IgD-negative memory B cell (primary cell): ENCODE measurements at regions not wholly inside any gene's neighbourhood (a gene's known extent, or its start where the extent isn't known, plus 50 kb on each side); places are given as distances from the start of the nearest gene placed in this dataset.

ENCODE experiments used
- H3K27ac Mint-ChIP-seq, 3 donors: one replicate each; pipeline ENCODE4 v1.8.0; 2020 to 2022; ENCODE audit warnings: mild to moderate bottlenecking in 3 of 3, mixed read lengths in 3 of 3, moderate library complexity in 1 of 3
- H3K27me3 Mint-ChIP-seq: one replicate; pipeline ENCODE4 v1.8.0; 2021; ENCODE audit warnings: mixed read lengths
- H3K36me3 Mint-ChIP-seq: one replicate; pipeline ENCODE4 v1.8.0; 2020; ENCODE audit warnings: mild to moderate bottlenecking, mixed read lengths
- H3K4me1 Mint-ChIP-seq, 3 donors: one replicate each; pipeline ENCODE4 v1.8.0; 2020 to 2022; ENCODE audit warnings: mixed read lengths in 3 of 3, mild to moderate bottlenecking in 1 of 3
- H3K4me3 Mint-ChIP-seq, 4 donors: one replicate each; pipeline ENCODE4 v1.8.0; 2020 to 2022; ENCODE audit warnings: mild to moderate bottlenecking in 4 of 4, mixed read lengths in 4 of 4, moderate library complexity in 3 of 4
- H3K9me3 Mint-ChIP-seq, 3 donors: one replicate each; pipeline ENCODE4 v1.8.0; 2020 to 2021; ENCODE audit warnings: mixed read lengths in 3 of 3, mild to moderate bottlenecking in 1 of 3

GRCh38 chr2:128425731-128426620 lies 107.3 kb upstream of the HS6ST1 start:
- peaks cover 2 to 13% (median 5%) of the 10 kb centered on the region in 3 donors for H3K9me3 Mint-ChIP-seq
- H3K4me1 Mint-ChIP-seq, result no peaks in the 10 kb centered on the region
- no peak overlapping the region for H3K4me3 Mint-ChIP-seq
- H3K27ac Mint-ChIP-seq, result no peak overlapping the region
- peaks cover 2% of the 10 kb centered on the region for H3K36me3 Mint-ChIP-seq
- peaks cover 3% of the 10 kb centered on the region for H3K27me3 Mint-ChIP-seq

- Mint-ChIP-seq H3K27me3 (peaks cover 4% of the 10 kb centered on the region), H3K4me3 (no peak overlapping the region), H3K27ac (no peak overlapping the region), H3K9me3 (peaks cover 4 to 17% (median 5%) of the 10 kb centered on the region in 3 donors), H3K4me1 (peaks cover 0 to 2% (median 0%) of the 10 kb centered on the region in 3 donors), H3K36me3 (peaks cover 2% of the 10 kb centered on the region)
Measured at GRCh38 chr2:128427413-128427755, 108.7 kb upstream of the HS6ST1 start.

GRCh38 chr2:128428415-128428814 lies 109.7 kb upstream of the HS6ST1 start:
- no peak overlapping the region for H3K4me3 Mint-ChIP-seq
- no peak overlapping the region for H3K27ac Mint-ChIP-seq
- peaks cover 2% of the 10 kb centered on the region for H3K36me3 Mint-ChIP-seq
- peaks cover 4 to 20% (median 5%) of the 10 kb centered on the region in 3 donors for H3K9me3 Mint-ChIP-seq
- peaks cover 6% of the 10 kb centered on the region for H3K27me3 Mint-ChIP-seq
- peaks cover 0 to 2% (median 0%) of the 10 kb centered on the region in 3 donors for H3K4me1 Mint-ChIP-seq

- Mint-ChIP-seq H3K27me3 (peaks cover 11% of the 10 kb centered on the region), H3K4me1 (peaks cover 0 to 3% (median 0%) of the 10 kb centered on the region in 3 donors), H3K4me3 (no peak overlapping the region), H3K27ac (no peak overlapping the region), H3K9me3 (peaks cover 4 to 20% (median 5%) of the 10 kb centered on the region in 3 donors), H3K36me3 (peaks cover 4% of the 10 kb centered on the region)
Measured at GRCh38 chr2:128432423-128432822, 113.8 kb upstream of the HS6ST1 start.

GRCh38 chr2:128433911-128434550 lies 115.4 kb upstream of the HS6ST1 start:
- peaks cover 0 to 14% (median 4%) of the 10 kb centered on the region in 3 donors for H3K9me3 Mint-ChIP-seq
- no peak overlapping the region for H3K4me3 Mint-ChIP-seq
- H3K27ac Mint-ChIP-seq, result peak overlapping the region in 1 of 3 donors; percentile 26
- H3K4me1 Mint-ChIP-seq, result peaks cover 0 to 3% (median 0%) of the 10 kb centered on the region in 3 donors
- peaks cover 8% of the 10 kb centered on the region for H3K27me3 Mint-ChIP-seq
- peaks cover 4% of the 10 kb centered on the region for H3K36me3 Mint-ChIP-seq

- peaks cover 2% of the 10 kb centered on the region for H3K36me3 Mint-ChIP-seq
- peaks cover 0 to 7% (median 2%) of the 10 kb centered on the region in 3 donors for H3K9me3 Mint-ChIP-seq
- peak overlapping the region in 1 of 4 donors; percentile 34 for H3K4me3 Mint-ChIP-seq
- H3K4me1 Mint-ChIP-seq, result peaks cover 0 to 3% (median 0%) of the 10 kb centered on the region in 3 donors
- peaks cover 12% of the 10 kb centered on the region for H3K27me3 Mint-ChIP-seq
- no peak overlapping the region for H3K27ac Mint-ChIP-seq
Measured at GRCh38 chr2:128435576-128436478, 117.2 kb upstream of the HS6ST1 start.

GRCh38 chr2:128436479-128437203 lies 118.0 kb upstream of the HS6ST1 start:
- no peak overlapping the region for H3K4me3 Mint-ChIP-seq
- H3K9me3 Mint-ChIP-seq, result peaks cover 0 to 7% (median 2%) of the 10 kb centered on the region in 3 donors
- no peak overlapping the region for H3K27ac Mint-ChIP-seq
- peaks cover 0 to 3% (median 0%) of the 10 kb centered on the region in 3 donors for H3K4me1 Mint-ChIP-seq
- H3K36me3 Mint-ChIP-seq, result peaks cover 2% of the 10 kb centered on the region
- H3K27me3 Mint-ChIP-seq, result peaks cover 12% of the 10 kb centered on the region

- Mint-ChIP-seq H3K27me3 (peaks cover 11% of the 10 kb centered on the region), H3K4me3 (no peak overlapping the region), H3K4me1 (peaks cover 0 to 1% (median 0%) of the 10 kb centered on the region in 3 donors), H3K36me3 (peaks cover 2% of the 10 kb centered on the region), H3K27ac (no peak overlapping the region), H3K9me3 (peaks cover 0 to 5% (median 0%) of the 10 kb centered on the region in 3 donors)
Measured at GRCh38 chr2:128437204-128437565, 118.5 kb upstream of the HS6ST1 start.

GRCh38 chr2:128438091-128438490 lies 119.4 kb upstream of the HS6ST1 start:
- H3K4me1 Mint-ChIP-seq, result peaks cover 0 to 1% (median 0%) of the 10 kb centered on the region in 3 donors
- H3K9me3 Mint-ChIP-seq, result no peaks in the 10 kb centered on the region
- H3K4me3 Mint-ChIP-seq, result no peak overlapping the region
- H3K27me3 Mint-ChIP-seq, result peaks cover 12% of the 10 kb centered on the region
- H3K36me3 Mint-ChIP-seq, result peaks cover 2% of the 10 kb centered on the region
- no peak overlapping the region for H3K27ac Mint-ChIP-seq

GRCh38 chr2:128438586-128438985 lies 119.9 kb upstream of the HS6ST1 start:
- no peak overlapping the region for H3K4me3 Mint-ChIP-seq
- H3K27ac Mint-ChIP-seq, result no peak overlapping the region
- peaks cover 15% of the 10 kb centered on the region for H3K27me3 Mint-ChIP-seq
- peaks cover 2% of the 10 kb centered on the region for H3K36me3 Mint-ChIP-seq
- H3K9me3 Mint-ChIP-seq, result no peaks in the 10 kb centered on the region
- H3K4me1 Mint-ChIP-seq, result peaks cover 0 to 1% (median 0%) of the 10 kb centered on the region in 3 donors

- Mint-ChIP-seq H3K4me3 (no peak overlapping the region), H3K36me3 (peaks cover 2% of the 10 kb centered on the region), H3K27me3 (peaks cover 15% of the 10 kb centered on the region), H3K9me3 (no peaks in the 10 kb centered on the region), H3K4me1 (peaks cover 0 to 1% (median 0%) of the 10 kb centered on the region in 3 donors), H3K27ac (no peak overlapping the region)
Measured at GRCh38 chr2:128439031-128439790, 120.5 kb upstream of the HS6ST1 start.

- no peak overlapping the region for H3K27ac Mint-ChIP-seq
- peaks cover 0 to 1% (median 0%) of the 10 kb centered on the region in 3 donors for H3K4me1 Mint-ChIP-seq
- peaks cover 2% of the 10 kb centered on the region for H3K36me3 Mint-ChIP-seq
- H3K9me3 Mint-ChIP-seq, result no peaks in the 10 kb centered on the region
- H3K27me3 Mint-ChIP-seq, result peaks cover 15% of the 10 kb centered on the region
- H3K4me3 Mint-ChIP-seq, result no peak overlapping the region
Measured at GRCh38 chr2:128439791-128440665, 121.4 kb upstream of the HS6ST1 start.
